ENCODE measurements at regions not wholly inside any gene's neighbourhood (a gene's known extent, or its start where the extent isn't known, plus 50 kb on each side); places are given as distances from the start of the nearest gene placed in this dataset.

- Histone ChIP-seq H3K9me3 (ENCODE audit: control insufficient read depth in 2 of 2, low read length in 2 of 2) (no peaks in the 10 kb centered on the region), H3K27me3 (ENCODE audit: control insufficient read depth, insufficient read depth, low read length) (no peaks in the 10 kb centered on the region), H3K4me3 (ENCODE audit: low read depth, low read length) (no peak overlapping the region), H3K36me3 (ENCODE audit: control insufficient read depth, insufficient read depth, low read length) (no peaks in the 10 kb centered on the region), H3K27ac (ENCODE audit: insufficient read depth, low read length, poor library complexity, severe bottlenecking) (no peak overlapping the region), H3K4me1 (ENCODE audit: control insufficient read depth, insufficient read depth, low read length, poor library complexity, severe bottlenecking) (no peaks in the 10 kb centered on the region)
- H3K27ac Mint-ChIP-seq, result no peak overlapping the region
- no peaks in the 10 kb centered on the region for H3K4me1 Mint-ChIP-seq
- no peak for ATAC-seq (ENCODE audit: low read depth in 2 of 2)
- no peak overlapping the region for H3K4me3 Mint-ChIP-seq
- peaks cover 14% of the 10 kb centered on the region for H3K27me3 Mint-ChIP-seq
- no peaks in the 10 kb centered on the region for H3K36me3 Mint-ChIP-seq
- no peak for DNase-seq
- H3K9me3 Mint-ChIP-seq, result peaks cover 0 to 2% (median 0%) of the 10 kb centered on the region in 7 donors
Measured at GRCh38 chr6:125570526-125570925, 178.9 kb upstream of the HEY2 start.

- DNase-seq, result no peak
- Mint-ChIP-seq H3K4me3 (no peak overlapping the region), H3K36me3 (no peaks in the 10 kb centered on the region), H3K9me3 (peaks cover 0 to 2% (median 0%) of the 10 kb centered on the region in 7 donors), H3K4me1 (no peaks in the 10 kb centered on the region), H3K27ac (no peak overlapping the region), H3K27me3 (peaks cover 14% of the 10 kb centered on the region)
- H3K9me3 ChIP-seq (ENCODE audit: control insufficient read depth in 2 of 2, low read length in 2 of 2), result no peaks in the 10 kb centered on the region
- no peak overlapping the region for H3K27ac ChIP-seq (ENCODE audit: insufficient read depth, low read length, poor library complexity, severe bottlenecking)
- ATAC-seq (ENCODE audit: low read depth in 2 of 2), result no peak
- H3K27me3 ChIP-seq (ENCODE audit: control insufficient read depth, insufficient read depth, low read length), result no peaks in the 10 kb centered on the region
- no peaks in the 10 kb centered on the region for H3K36me3 ChIP-seq (ENCODE audit: control insufficient read depth, insufficient read depth, low read length)
- H3K4me3 ChIP-seq (ENCODE audit: low read depth, low read length), result no peak overlapping the region
- no peaks in the 10 kb centered on the region for H3K4me1 ChIP-seq (ENCODE audit: control insufficient read depth, insufficient read depth, low read length, poor library complexity, severe bottlenecking)
Measured at GRCh38 chr6:125571207-125571755, 178.2 kb upstream of the HEY2 start.

- H3K36me3 Mint-ChIP-seq, result no peaks in the 10 kb centered on the region
- peaks cover 7% of the 10 kb centered on the region for H3K27me3 ChIP-seq (ENCODE audit: control insufficient read depth, insufficient read depth, low read length)
- peaks cover 0 to 2% (median 0%) of the 10 kb centered on the region in 7 donors for H3K9me3 Mint-ChIP-seq
- ATAC-seq (ENCODE audit: low read depth in 2 of 2) (no peak), DNase-seq (no peak)
- H3K27ac Mint-ChIP-seq, result no peak overlapping the region
- H3K27me3 Mint-ChIP-seq, result peaks cover 6% of the 10 kb centered on the region
- H3K27ac ChIP-seq (ENCODE audit: insufficient read depth, low read length, poor library complexity, severe bottlenecking), result no peak overlapping the region
- H3K4me3 ChIP-seq (ENCODE audit: low read depth, low read length), result no peak overlapping the region
- no peaks in the 10 kb centered on the region for H3K4me1 Mint-ChIP-seq
- H3K4me3 Mint-ChIP-seq, result no peak overlapping the region
- no peaks in the 10 kb centered on the region for H3K9me3 ChIP-seq (ENCODE audit: control insufficient read depth in 2 of 2, low read length in 2 of 2)
- no peaks in the 10 kb centered on the region for H3K36me3 ChIP-seq (ENCODE audit: control insufficient read depth, insufficient read depth, low read length)
- H3K4me1 ChIP-seq (ENCODE audit: control insufficient read depth, insufficient read depth, low read length, poor library complexity, severe bottlenecking), result no peaks in the 10 kb centered on the region
Measured at GRCh38 chr6:125574604-125575003, 174.8 kb upstream of the HEY2 start.

GRCh38 chr6:125577124-125577662 is 172.2 kb upstream of the HEY2 start:
- H3K27ac Mint-ChIP-seq, result no peak overlapping the region
- peaks cover 0 to 1% (median 0%) of the 10 kb centered on the region in 7 donors for H3K9me3 Mint-ChIP-seq
- peaks cover 2% of the 10 kb centered on the region for H3K27me3 Mint-ChIP-seq

GRCh38 chr6:125584468-125584939 is 164.9 kb upstream of the HEY2 start:
- Mint-ChIP-seq H3K9me3 (peaks cover 0 to 3% (median 0%) of the 10 kb centered on the region in 7 donors), H3K4me1 (no peaks in the 10 kb centered on the region), H3K36me3 (no peaks in the 10 kb centered on the region), H3K27me3 (peaks cover 8% of the 10 kb centered on the region), H3K27ac (no peak overlapping the region), H3K4me3 (no peak overlapping the region)
- no peak for DNase-seq
- H3K4me3 ChIP-seq (ENCODE audit: low read depth, low read length), result no peak overlapping the region
- H3K4me1 ChIP-seq (ENCODE audit: control insufficient read depth, insufficient read depth, low read length, poor library complexity, severe bottlenecking), result no peaks in the 10 kb centered on the region
- ATAC-seq (ENCODE audit: low read depth in 2 of 2), result no peak
- peaks cover 2% of the 10 kb centered on the region for H3K27me3 ChIP-seq (ENCODE audit: control insufficient read depth, insufficient read depth, low read length)
- no peak overlapping the region for H3K27ac ChIP-seq (ENCODE audit: insufficient read depth, low read length, poor library complexity, severe bottlenecking)
- H3K9me3 ChIP-seq (ENCODE audit: control insufficient read depth in 2 of 2, low read length in 2 of 2), result no peaks in the 10 kb centered on the region
- H3K36me3 ChIP-seq (ENCODE audit: control insufficient read depth, insufficient read depth, low read length), result no peaks in the 10 kb centered on the region

More at GRCh38 chr6:125577124-125577662, 172.2 kb upstream of the HEY2 start:
- Mint-ChIP-seq H3K36me3 (no peaks in the 10 kb centered on the region), H3K4me3 (no peak overlapping the region), H3K4me1 (no peaks in the 10 kb centered on the region)
- DNase-seq (no peak), ATAC-seq (ENCODE audit: low read depth in 2 of 2) (no peak)
- Histone ChIP-seq H3K9me3 (ENCODE audit: control insufficient read depth in 2 of 2, low read length in 2 of 2) (no peaks in the 10 kb centered on the region), H3K27me3 (ENCODE audit: control insufficient read depth, insufficient read depth, low read length) (peaks cover 9% of the 10 kb centered on the region), H3K4me3 (ENCODE audit: low read depth, low read length) (no peak overlapping the region), H3K27ac (ENCODE audit: insufficient read depth, low read length, poor library complexity, severe bottlenecking) (no peak overlapping the region), H3K36me3 (ENCODE audit: control insufficient read depth, insufficient read depth, low read length) (no peaks in the 10 kb centered on the region), H3K4me1 (ENCODE audit: control insufficient read depth, insufficient read depth, low read length, poor library complexity, severe bottlenecking) (no peaks in the 10 kb centered on the region)

GRCh38 chr6:125585470-125585869 is 164.0 kb upstream of the HEY2 start:
- H3K4me1 ChIP-seq (ENCODE audit: control insufficient read depth, insufficient read depth, low read length, poor library complexity, severe bottlenecking), result no peaks in the 10 kb centered on the region
- Mint-ChIP-seq H3K4me3 (no peak overlapping the region), H3K27me3 (peaks cover 8% of the 10 kb centered on the region), H3K9me3 (peaks cover 0 to 3% (median 0%) of the 10 kb centered on the region in 7 donors), H3K4me1 (no peaks in the 10 kb centered on the region), H3K36me3 (no peaks in the 10 kb centered on the region), H3K27ac (no peak overlapping the region)
- H3K27ac ChIP-seq (ENCODE audit: insufficient read depth, low read length, poor library complexity, severe bottlenecking), result no peak overlapping the region
- H3K4me3 ChIP-seq (ENCODE audit: low read depth, low read length), result no peak overlapping the region
- H3K27me3 ChIP-seq (ENCODE audit: control insufficient read depth, insufficient read depth, low read length), result peaks cover 2% of the 10 kb centered on the region
- DNase-seq (no peak), ATAC-seq (ENCODE audit: low read depth in 2 of 2) (no peak)
- no peaks in the 10 kb centered on the region for H3K36me3 ChIP-seq (ENCODE audit: control insufficient read depth, insufficient read depth, low read length)
- no peaks in the 10 kb centered on the region for H3K9me3 ChIP-seq (ENCODE audit: control insufficient read depth in 2 of 2, low read length in 2 of 2)

GRCh38 chr6:125586074-125586473 is 163.4 kb upstream of the HEY2 start:
- peaks cover 2% of the 10 kb centered on the region for H3K27me3 ChIP-seq (ENCODE audit: control insufficient read depth, insufficient read depth, low read length)
- H3K9me3 Mint-ChIP-seq, result peaks cover 0 to 3% (median 0%) of the 10 kb centered on the region in 7 donors
- no peak overlapping the region for H3K4me3 ChIP-seq (ENCODE audit: low read depth, low read length)
- no peak overlapping the region for H3K27ac ChIP-seq (ENCODE audit: insufficient read depth, low read length, poor library complexity, severe bottlenecking)
- DNase-seq, result no peak
- no peak for ATAC-seq (ENCODE audit: low read depth in 2 of 2)
- H3K4me3 Mint-ChIP-seq, result no peak overlapping the region
- H3K4me1 Mint-ChIP-seq, result no peaks in the 10 kb centered on the region
- no peaks in the 10 kb centered on the region for H3K9me3 ChIP-seq (ENCODE audit: control insufficient read depth in 2 of 2, low read length in 2 of 2)
- no peaks in the 10 kb centered on the region for H3K36me3 Mint-ChIP-seq
- no peaks in the 10 kb centered on the region for H3K36me3 ChIP-seq (ENCODE audit: control insufficient read depth, insufficient read depth, low read length)
- no peak overlapping the region for H3K27ac Mint-ChIP-seq
- no peaks in the 10 kb centered on the region for H3K4me1 ChIP-seq (ENCODE audit: control insufficient read depth, insufficient read depth, low read length, poor library complexity, severe bottlenecking)
- H3K27me3 Mint-ChIP-seq, result peaks cover 8% of the 10 kb centered on the region

- H3K4me1 Mint-ChIP-seq, result no peaks in the 10 kb centered on the region
- no peak overlapping the region for H3K27ac Mint-ChIP-seq
- peaks cover 8% of the 10 kb centered on the region for H3K27me3 Mint-ChIP-seq
- Histone ChIP-seq H3K27ac (ENCODE audit: insufficient read depth, low read length, poor library complexity, severe bottlenecking) (no peak overlapping the region), H3K9me3 (ENCODE audit: control insufficient read depth in 2 of 2, low read length in 2 of 2) (no peaks in the 10 kb centered on the region), H3K36me3 (ENCODE audit: control insufficient read depth, insufficient read depth, low read length) (no peaks in the 10 kb centered on the region), H3K4me1 (ENCODE audit: control insufficient read depth, insufficient read depth, low read length, poor library complexity, severe bottlenecking) (no peaks in the 10 kb centered on the region), H3K4me3 (ENCODE audit: low read depth, low read length) (no peak overlapping the region), H3K27me3 (ENCODE audit: control insufficient read depth, insufficient read depth, low read length) (peaks cover 2% of the 10 kb centered on the region)
- H3K4me3 Mint-ChIP-seq, result no peak overlapping the region
- DNase-seq, result no peak
- no peak for ATAC-seq (ENCODE audit: low read depth in 2 of 2)
- H3K36me3 Mint-ChIP-seq, result no peaks in the 10 kb centered on the region
- H3K9me3 Mint-ChIP-seq, result peaks cover 0 to 3% (median 0%) of the 10 kb centered on the region in 7 donors
Measured at GRCh38 chr6:125586605-125587004, 162.8 kb upstream of the HEY2 start.

Data from CD4-positive, CD25-positive, alpha-beta regulatory T cell (primary cell).